ENCODE measurements at regions not wholly inside any gene's neighbourhood (a gene's known extent, or its start where the extent isn't known, plus 50 kb on each side); places are given as distances from the start of the nearest gene placed in this dataset.

- Histone ChIP-seq H3K4me3 (no peak overlapping the region), H3K27ac (no peak overlapping the region), H3K27me3 (no peaks in the 10 kb centered on the region), H3K4me1 (no peaks in the 10 kb centered on the region), H3K36me3 (no peaks in the 10 kb centered on the region), H3K9me3 (peaks cover 0 to 13% (median 0%) of the 10 kb centered on the region in 12 donors)
- DNase-seq, result no peak
- ATAC-seq, result no peak
- 86 to 89% (median 89%) methylated on average over 1 of the region's 1 CpG for WGBS, 4 donors
- intact Hi-C loops (cut with DNase I), result no loop called here
- TF ChIP-seq, protein P1, sequence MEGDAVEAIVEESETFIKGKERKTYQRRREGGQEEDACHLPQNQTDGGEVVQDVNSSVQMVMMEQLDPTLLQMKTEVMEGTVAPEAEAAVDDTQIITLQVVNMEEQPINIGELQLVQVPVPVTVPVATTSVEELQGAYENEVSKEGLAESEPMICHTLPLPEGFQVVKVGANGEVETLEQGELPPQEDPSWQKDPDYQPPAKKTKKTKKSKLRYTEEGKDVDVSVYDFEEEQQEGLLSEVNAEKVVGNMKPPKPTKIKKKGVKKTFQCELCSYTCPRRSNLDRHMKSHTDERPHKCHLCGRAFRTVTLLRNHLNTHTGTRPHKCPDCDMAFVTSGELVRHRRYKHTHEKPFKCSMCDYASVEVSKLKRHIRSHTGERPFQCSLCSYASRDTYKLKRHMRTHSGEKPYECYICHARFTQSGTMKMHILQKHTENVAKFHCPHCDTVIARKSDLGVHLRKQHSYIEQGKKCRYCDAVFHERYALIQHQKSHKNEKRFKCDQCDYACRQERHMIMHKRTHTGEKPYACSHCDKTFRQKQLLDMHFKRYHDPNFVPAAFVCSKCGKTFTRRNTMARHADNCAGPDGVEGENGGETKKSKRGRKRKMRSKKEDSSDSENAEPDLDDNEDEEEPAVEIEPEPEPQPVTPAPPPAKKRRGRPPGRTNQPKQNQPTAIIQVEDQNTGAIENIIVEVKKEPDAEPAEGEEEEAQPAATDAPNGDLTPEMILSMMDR (IDR thresholded peaks at IDR 0.05), result no peak
- no peak for TF ChIP-seq POLR2A (IDR thresholded peaks at IDR 0.05)
Observed at GRCh38 chr4:28259951-28260350, 1399.3 kb downstream of the STIM2 start.

DNA sequence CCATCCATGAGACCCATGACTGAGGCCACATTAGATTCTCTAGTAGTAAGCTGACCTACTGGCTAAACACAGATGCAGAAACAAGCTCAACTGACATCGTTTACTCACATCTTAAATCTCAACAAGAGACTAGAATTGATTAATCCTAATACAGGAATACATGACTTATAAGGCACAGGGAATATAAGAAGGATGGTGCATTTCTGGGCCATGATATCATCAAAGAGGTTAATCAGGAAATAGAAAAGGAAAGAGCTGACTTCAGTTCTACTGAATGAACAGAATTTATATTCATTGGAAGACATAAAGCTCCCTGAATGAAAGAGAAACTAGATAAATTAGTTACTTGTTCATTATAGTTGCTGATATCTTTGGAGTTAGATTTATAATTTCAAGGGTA lies 1406.5 kb downstream of the STIM2 start:
- TF ChIP-seq, protein P1 (IDR thresholded peaks at IDR 0.05), result no peak
- TF ChIP-seq POLR2A (IDR thresholded peaks at IDR 0.05), result no peak
- WGBS, 4 donors, result 61 to 83% (median 75%) methylated on average over 1 of the region's 1 CpG
- DNase-seq, result no peak
- H3K36me3 ChIP-seq, result no peaks in the 10 kb centered on the region
- no peaks in the 10 kb centered on the region for H3K4me1 ChIP-seq
- H3K9me3 ChIP-seq, result peaks cover 0 to 8% (median 0%) of the 10 kb centered on the region in 12 donors
- no peak overlapping the region for H3K27ac ChIP-seq
- intact Hi-C loops (cut with DNase I), result no loop called here
- no peaks in the 10 kb centered on the region for H3K27me3 ChIP-seq
- ATAC-seq, result no peak
- H3K4me3 ChIP-seq, result no peak overlapping the region

GRCh38 chr4:28269426-28269825 lies 1408.8 kb downstream of the STIM2 start:
- H3K4me3 ChIP-seq, result no peak overlapping the region
- TF ChIP-seq, protein P1 (IDR thresholded peaks at IDR 0.05), result no peak
- DNase-seq (no peak), ATAC-seq (no peak)
- no peaks in the 10 kb centered on the region for H3K36me3 ChIP-seq
- WGBS, 4 donors, result 71 to 78% (median 76%) methylated on average over 2 of the region's 2 CpGs
- H3K4me1 ChIP-seq, result no peaks in the 10 kb centered on the region
- H3K27ac ChIP-seq, result no peak overlapping the region
- intact Hi-C loops (cut with DNase I), result no loop called here
- H3K27me3 ChIP-seq, result no peaks in the 10 kb centered on the region
- H3K9me3 ChIP-seq, result no peaks in the 10 kb centered on the region

- Histone ChIP-seq H3K27ac (no peak overlapping the region), H3K4me1 (no peaks in the 10 kb centered on the region), H3K4me3 (no peak overlapping the region), H3K36me3 (no peaks in the 10 kb centered on the region), H3K9me3 (peaks cover 0 to 3% (median 0%) of the 10 kb centered on the region in 12 donors), H3K27me3 (no peaks in the 10 kb centered on the region)
- no peak for ATAC-seq
- DNase-seq, result no peak
- intact Hi-C loops (cut with DNase I), result no loop called here
- TF ChIP-seq, protein P1 (IDR thresholded peaks at IDR 0.05), result no peak
- TF ChIP-seq POLR2A (IDR thresholded peaks at IDR 0.05), result no peak
Observed at GRCh38 chr4:28277931-28278330, 1417.3 kb downstream of the STIM2 start.

Data from heart left ventricle (tissue), 16 donors.